GM21423 (cell line): ENCODE measurements at regions not wholly inside any gene's neighbourhood (a gene's known extent, or its start where the extent isn't known, plus 50 kb on each side); places are given as distances from the start of the nearest gene placed in this dataset.
"Not testable (repeated sequence)": the region's sequence is repeated elsewhere in the genome, so short reads cannot be mapped to it uniquely, and the experiment has no call there.

Experiments
- ATAC-seq: cut with Tn5 transposase; IDR thresholded peaks from one replicate; pipeline ENCODE4 v1.9.1; 2021; ENCODE audit warnings: mild to moderate bottlenecking, moderate library complexity; ENCODE audit not compliant: unreplicated experiment

DNA sequence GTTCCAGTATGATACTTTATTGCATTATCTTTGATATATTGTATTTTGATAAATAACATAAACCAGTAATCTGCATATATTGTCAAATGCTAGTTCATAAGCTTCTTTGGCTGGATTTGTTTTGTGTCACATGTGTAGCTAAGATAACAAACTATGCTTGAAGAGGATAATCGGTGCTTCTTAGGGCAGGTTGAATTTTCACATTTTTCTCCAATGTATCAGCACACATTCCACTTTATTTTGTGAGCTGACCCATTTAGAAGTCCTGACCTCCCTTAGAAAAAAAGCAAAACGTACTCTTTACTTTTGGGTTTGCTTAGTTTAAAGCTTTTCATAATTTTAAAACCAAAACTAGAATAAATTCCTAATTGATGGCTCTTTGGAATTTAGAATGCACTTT, 277.7 kb upstream of the DDHD1 start:
- no peak for ATAC-seq

DNA sequence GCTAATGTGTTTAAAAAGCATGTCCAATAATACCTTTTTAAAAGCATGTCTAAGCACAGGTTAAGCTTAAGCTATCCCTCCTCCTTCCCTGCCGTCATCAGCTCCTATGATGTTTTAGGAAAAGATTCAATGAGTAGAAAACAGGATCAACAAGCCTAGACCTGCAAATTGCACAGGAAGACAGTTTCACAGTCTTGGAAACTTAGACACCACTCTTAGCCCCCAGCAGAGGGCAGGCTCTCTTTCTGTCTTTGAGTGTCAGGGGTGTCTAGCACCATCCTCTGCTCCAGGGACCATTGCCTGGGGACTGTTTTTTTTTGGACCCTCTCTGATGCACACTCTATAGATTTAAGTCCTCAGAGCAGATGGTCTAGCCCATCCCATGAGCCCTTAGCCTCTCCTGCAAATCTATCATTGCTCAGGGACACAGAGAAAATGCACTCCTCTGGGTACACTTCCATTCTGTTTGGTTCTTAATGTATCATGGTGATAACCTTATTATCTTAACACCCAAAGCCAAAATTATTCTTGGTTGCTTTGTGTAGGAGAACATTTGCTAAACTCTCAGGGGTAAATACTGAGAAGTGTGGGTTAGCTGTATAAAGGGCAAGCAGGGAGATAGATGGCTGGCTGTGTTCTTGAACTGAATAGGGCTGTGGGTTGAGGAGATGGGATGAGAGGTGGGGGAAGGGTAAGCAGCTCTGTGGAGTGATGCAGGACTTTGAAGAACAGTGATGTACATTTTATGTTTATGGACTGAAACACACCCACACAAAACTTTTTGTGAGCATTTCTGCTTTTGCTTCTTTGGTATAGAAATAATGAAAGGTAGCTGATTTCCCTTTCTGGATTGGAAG, 259.9 kb upstream of the DDHD1 start:
- ATAC-seq: no peak

DNA sequence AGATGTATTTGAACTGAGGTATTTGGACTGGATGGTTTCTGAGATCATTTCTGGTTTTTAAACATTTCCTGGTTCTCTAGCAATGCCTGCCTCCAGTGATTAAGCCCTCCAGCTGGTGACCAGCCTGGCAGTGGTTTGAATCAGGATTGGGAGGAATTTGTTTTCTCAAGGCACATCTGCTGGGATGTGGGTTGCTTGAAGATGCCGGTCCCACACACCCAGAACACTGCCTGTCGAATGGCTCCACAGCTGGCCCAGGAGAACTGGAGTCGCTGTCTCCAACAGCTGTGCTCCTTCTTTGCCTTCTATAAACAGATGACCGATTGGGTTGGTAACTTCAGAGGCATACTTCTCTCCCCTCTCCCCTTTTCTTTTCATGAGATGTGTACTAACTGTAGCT, 258.0 kb upstream of the DDHD1 start:
- ATAC-seq: no peak

DNA sequence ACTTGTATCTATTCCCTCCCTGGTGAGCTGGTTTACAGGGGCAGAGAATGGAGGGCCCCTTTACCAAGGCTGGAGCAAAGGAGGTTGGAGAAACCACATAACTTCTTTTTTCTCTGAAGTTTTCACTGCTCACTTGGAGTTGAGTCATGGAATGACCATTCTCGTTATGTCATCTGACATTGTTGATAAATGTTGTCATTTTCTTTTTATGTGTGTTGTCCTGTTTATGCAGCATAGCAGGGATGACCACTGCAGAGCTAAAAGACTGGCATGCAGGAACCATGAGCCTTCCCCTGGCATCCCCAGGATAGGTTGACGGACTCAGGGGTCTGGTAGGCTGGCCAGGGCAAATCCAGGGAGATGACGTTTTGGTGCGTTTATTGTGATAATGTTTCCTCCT, 256.8 kb upstream of the DDHD1 start:
- no peak for ATAC-seq

DNA sequence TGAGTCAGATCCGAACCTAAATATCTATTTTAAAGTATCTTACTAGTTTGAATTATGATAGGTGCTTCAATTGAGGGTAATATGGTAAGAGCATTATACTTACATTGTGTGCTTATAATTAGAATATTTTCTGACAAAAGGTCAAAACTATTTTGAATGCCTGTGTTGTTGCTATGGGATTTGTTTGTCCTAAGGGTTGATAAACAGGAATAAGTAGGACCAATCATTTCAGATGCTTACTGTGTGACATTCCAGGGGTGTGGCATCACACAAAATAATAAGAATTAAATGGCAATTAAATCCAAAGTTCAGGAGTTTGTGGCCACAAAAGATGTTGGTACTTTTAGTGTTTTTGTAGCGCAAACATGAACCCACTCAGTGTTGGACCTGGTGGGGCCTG, 256.2 kb upstream of the DDHD1 start:
- ATAC-seq: no peak

DNA sequence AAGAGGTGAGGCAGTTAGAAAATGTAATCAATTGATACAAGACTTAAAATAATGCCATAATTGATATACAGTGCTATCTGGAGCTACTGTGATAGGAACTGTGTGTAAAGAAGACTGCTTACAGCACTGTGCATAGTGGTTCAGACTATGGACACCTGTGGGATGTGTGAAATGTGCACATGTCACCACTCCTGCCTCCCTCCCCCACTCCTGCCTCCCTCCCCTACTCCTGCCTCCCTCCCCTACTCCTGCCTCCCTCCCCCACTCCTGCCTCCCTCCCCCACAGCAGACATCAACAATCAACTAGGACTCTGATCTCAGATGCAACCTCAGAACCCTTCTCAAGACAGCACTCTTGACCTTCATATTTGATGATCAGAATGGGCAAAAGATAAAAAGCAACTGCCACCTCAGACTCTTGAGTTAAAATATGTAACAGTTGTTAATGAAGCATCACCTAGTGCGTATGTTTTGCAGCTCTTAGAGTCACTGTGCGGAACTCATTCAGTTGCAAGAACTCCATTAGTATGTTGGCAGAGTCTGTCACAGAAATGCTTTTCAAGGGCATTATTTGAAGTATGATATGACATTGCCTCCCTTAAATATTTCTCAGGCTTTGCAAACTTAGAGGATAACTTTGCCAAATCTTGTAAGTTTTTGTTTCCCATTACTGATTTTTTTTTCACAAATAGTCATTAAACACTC, 255.2 kb upstream of the DDHD1 start:
- no peak for ATAC-seq

DNA sequence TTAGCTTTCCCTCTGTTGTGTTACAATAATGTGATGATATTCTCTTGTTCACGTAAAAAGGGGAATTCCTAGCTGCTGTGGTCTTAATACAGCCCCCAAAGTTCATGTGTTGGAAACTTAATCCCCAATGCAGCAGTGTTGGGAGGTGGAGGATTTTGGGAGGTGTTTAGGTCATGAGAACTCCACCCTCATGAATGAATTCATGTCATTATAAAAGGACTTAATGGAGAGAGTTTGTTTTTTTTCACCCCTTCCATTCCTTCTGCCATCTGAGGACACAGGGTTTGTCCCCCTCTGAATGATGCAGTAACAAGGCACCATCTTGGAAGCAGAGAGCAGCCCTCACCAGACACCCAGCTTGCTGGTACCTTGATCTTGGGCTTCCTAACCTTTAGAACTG, 253.4 kb upstream of the DDHD1 start:
- ATAC-seq: no peak

DNA sequence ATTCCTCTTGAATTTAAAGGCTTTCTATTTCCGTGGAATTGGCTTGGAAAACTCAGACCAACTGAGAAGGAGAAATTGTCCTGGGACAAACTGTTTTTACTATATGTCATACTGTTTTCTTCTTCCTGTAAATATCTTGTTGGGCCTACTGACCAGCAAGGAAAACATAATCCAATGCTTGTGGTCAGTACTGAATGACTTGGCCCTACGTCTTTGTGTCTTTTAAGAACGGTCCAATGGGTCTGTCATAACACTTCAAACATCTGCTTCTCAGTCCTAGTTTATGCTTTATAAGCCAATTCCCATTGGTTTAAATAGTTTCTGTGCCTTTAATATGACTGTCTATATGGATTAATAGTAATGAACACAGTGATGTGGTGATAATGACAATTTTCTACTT, 248.5 kb upstream of the DDHD1 start:
- no peak for ATAC-seq

DNA sequence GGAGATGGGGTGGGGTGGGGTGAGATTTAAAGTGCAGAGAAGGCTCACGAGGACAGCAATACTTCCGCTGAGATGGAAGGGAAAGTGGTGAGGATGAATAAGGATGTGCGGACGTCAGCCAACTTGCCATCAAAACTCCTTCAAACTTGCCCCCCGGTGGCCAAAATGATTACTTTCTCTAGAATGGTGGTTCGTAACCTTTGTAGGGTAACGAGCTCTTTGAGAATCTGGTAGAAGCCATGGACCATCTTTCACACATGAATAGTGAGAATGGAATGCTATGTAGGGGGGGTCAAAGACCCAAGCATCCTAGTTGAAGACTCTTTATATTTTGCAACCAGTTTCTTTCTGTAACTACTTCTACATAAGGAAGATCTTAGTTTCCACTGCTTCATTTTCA, 245.9 kb upstream of the DDHD1 start:
- no peak for ATAC-seq

DNA sequence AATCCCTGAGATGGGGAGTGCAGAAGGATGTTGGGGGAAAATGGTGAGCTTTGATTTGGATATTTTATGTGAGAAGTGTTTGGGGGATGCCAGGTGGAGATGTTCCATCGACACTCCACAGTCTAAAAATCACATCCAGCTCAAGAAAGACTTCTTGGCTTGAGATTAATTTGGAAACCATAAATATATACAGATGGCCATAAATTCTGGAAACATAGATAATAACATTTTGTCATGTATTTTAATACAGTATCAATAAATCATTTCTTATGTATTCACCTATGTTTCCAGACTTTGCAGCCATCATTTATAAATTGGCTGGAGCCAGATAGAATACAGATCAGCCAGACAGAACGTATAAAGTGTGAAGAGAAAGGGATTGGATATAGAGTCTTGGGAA, 245.5 kb upstream of the DDHD1 start:
- ATAC-seq: no peak

DNA sequence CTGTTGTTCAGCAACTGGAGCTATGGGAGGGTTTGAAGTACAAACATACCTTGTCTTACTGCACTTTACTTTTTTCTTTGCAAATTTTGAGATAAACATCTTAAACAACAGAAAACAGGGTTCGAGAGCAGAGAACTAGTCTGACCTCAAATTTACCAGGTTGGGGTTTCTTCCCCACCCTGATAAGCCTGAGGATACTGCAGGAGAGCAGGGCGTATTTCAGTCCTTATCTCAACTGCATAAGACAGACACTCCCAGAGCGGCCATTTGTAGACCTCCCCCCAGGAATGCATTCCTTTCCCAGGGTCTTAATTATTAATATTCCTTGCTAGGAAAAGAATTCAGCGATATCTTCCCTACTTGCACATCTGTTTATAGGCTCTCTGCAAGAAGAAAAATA, 242.1 kb upstream of the DDHD1 start:
- not testable (repeated sequence) for ATAC-seq

DNA sequence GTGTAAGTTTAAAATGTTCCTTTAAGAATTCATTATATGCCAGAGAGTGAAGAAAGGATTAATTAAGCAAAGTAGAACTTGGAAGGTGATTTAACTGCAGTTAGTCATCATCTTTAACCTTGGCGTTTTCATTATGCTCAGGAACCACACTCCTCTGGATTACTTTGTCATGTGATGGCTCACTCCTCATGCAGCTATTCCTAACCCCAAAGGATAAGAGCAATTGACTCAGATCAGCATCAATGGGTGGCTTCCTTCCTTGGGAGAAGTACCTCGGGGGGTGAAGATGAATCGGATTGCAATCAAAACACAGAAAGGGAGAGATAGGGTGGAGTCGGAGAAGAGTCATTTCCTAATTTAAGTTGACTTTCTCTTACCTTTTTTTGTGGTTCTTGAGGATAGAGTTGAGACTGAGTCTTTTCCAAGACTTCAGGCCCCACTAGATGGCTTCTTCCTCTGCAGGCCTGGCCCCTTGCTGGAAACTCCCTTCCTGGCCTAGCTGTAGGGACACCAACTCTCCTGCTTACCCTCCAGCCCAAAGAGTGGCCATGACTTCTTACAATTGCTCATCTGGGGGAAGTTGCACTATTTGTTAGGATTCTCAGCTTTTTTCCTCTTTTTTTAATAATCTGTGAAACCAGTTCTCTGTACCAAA, 238.6 kb upstream of the DDHD1 start:
- ATAC-seq: no peak

DNA sequence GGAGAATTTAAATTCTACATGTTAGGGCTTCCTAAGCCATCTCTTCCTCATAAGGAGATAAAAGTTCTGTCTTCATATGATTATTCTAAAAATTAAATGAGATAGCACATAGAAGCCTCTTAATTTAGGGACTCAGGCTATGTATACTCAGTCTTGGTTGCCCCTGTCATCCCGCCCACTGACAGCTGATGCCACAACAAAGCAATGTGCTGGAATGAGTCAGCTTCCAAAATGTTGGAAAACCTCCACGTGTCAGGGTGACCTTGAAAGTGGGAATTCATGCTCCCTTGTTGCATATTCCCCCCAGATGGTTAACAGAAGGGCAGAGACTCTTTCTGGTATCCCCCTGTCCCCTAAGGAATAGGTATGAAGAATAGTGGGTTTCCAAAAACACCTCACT, 238.0 kb upstream of the DDHD1 start:
- ATAC-seq: no peak

DNA sequence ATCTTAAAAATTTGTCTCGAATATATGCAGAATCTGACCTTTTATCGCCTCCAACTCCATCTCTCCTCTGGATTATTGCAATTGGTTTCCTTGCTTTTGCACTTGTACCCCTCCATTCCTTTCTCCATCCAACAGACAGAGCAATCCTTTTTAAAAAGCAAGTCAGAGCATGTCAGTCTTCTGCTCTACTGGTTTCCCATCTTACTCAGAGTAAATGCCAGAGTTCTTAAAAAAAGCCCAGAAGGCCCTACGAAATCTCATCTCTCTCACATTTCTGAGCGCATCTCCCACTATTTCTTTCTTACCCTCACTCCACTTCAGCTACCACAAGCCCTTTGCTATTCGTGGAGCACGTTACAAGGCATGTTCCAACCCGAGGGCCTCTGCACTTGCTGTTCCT, 236.9 kb upstream of the DDHD1 start:
- no peak for ATAC-seq

DNA sequence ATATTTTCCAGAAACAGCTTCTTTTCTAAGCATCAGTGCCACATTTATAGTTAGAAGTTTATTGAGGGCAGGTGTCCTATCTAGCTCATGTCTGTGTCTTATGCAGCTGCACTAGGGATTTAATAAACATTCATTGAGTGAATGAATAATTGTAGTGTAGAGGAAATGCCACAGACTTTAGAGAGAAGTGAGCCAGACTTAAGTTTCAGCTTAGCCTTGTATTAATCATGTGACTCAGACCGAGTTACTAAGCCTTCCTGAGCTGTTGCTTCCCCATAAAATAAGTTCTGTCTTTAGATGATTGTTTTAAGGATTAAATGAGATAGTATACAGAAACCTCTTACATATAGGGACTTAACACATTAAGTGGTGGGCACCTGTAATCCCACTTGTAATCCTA, 236.1 kb upstream of the DDHD1 start:
- no peak for ATAC-seq

DNA sequence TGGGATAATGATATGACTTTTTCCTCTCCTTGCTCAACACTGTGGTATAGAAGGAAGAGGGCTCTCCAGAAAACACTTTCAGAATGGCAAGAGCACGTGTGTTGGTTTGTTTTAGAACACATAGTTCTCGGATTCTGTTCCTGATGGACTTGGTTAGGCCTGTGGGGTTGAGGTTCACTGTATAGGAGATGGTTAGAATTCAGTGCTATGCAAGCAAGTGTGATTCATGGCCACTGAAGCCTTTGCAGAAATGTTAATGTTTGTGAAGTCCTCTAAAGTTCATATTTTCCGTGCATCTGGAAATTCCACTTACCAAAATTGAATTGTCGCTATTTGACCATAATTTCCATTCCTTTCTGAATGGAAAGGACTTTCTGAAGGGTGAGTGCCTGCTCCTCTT, 233.2 kb upstream of the DDHD1 start:
- ATAC-seq: no peak

DNA sequence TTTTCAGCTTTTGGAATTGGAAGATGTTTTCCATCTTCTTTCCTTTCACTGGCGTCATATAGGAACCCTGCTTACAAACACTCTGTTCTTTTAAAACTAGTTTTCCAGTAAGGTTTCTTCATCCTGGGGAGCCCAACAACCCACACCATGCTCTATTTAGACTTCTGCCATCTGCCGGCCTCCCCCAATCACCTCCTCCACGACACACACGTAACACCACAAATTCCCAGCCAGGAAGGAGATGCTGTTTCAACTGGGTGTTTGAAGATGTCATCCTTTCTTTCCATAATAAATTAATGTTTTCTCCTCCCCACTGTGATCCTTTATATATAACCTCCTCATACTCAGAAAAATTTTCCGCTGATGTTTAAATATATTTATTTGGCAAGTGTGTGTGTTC, 231.4 kb upstream of the DDHD1 start:
- no peak for ATAC-seq

DNA sequence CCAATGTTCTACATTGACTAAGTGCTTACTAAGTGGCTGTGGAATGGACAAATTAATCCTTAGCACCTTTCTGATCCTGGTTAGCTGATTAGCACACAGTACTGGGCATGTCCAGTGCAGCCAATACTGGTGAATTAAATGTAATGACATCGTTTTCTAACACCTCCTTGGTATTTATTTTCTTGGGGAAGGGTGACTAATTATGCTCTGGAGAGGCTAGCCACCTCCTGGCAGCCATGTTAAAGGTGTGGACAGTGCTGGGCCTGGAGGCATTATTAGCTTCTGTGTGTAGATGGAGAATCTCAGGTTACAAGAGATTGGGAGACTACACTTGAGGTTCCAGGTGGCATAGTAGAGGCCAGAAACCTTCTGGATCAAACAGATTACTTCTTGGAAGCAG, 230.9 kb upstream of the DDHD1 start:
- no peak for ATAC-seq

DNA sequence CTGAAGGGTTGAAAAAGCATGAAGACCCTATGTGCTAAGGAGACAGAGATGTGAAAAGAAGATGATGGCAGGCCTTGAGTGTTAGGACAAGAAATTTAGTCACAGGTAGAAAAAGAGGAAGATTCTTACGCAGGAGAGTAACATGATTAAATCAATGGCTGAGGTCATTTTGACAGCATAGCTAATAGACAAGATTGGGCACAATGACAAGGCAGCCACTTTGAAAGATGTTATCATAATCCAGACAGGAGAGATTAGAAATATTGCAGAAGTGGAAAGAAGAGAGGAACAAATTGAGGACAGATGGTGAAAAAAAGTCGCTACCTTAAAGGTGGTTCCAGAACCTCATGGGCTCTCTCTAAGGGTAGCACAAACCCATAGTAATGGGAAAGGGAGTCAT, 228.8 kb upstream of the DDHD1 start:
- ATAC-seq: no peak

DNA sequence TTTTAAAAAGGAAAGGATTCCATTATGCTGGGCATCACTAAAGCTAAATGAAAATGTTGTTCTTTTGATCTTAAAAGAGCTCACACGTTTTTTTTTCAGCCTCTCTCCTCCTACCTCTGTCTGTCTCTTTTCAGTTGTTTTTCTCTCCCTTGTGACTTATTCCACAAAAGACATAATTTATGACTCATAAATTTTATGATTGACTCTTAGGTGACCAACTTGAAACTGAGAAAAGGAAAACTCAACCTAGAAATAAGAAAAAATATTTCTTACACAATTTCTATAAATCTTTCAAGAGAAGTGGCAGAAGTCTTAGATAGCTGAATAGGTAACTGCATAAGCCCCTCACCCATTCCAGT, 227.7 kb upstream of the DDHD1 start:
- no peak for ATAC-seq

DNA sequence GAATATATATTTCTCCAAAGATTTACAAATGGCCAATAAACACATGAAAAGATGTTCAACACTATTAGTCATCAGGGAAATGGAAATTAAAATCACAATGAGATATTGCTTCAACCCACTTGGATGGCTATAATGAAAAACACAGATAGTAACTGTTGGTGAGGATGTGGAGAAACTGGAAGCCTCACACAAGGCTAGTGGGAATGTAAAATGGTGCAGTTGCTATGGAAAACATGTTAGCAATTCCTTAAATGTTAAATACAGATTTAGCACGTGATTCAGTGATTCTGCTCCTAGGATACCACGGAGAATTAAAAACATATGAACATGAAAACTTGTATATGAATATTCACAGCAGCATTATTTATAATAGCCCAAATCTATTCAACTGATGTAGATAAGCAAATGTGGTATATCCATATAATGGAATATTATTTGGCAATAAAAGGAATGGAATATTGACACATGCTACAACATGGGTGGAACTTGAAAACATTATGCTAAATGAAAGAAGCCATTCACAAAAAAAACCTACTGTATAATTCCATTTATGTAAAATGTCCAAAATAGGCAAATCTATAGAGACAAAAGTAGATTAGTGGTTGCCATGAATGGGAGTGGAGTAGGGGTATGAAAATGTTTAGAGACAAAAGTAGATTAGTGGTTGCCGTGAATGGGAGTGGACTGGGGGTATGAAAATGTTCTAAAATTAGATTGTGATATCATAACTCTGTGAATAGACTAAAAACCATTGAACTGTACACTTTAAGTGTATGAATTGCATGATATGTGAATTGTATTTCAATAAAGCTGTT, 227.1 kb upstream of the DDHD1 start:
- no peak for ATAC-seq
